HG03280 (cell line): ENCODE measurements at regions not wholly inside any gene's neighbourhood (a gene's known extent, or its start where the extent isn't known, plus 50 kb on each side); places are given as distances from the start of the nearest gene placed in this dataset.

Experiments used
- ATAC-seq: cut with Tn5 transposase; IDR thresholded peaks from one replicate; pipeline ENCODE4 v1.9.1; 2021; ENCODE audit warnings: mild to moderate bottlenecking, moderate library complexity; ENCODE audit not compliant: unreplicated experiment

DNA sequence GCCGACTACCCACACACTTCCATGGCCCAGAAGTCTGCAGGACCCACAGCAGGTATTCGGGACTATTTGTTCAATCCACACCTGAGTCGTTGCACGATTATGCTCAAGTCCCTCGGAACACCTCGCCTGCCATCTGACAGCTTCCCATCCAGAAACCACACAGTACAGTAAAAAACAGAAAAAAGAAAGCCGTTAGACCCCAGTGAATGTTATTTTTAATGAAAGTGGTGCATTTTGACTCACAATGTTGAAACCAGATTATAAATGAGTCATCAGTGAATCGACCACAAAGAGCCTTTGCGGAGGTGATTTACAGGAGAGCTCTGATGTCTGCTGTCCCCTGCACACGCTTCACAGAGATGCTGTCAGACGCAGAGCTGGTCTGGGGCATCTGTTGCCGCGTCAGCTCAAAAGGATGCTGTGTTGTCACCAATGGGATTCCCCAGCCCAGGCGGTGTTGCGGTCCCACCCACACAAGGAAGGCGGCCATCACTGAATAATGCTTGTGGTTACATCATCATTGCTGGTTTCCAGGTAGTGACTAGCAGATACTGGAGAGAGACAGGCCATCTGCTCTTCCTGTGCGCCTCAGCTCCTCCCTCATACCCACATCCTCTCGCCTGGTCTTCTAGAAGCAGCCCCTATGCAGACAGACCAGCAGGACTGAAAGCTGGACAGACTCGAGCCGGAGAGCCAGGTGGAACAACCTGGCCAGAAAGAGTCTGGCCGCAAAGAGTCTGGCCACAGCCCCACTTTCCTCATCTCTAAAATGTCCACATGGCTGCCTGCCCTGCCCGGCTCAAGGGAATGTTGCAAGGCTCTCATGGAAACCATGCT is 116.8 kb downstream of the TOMM20 start:
- ATAC-seq: peak; percentile 74

DNA sequence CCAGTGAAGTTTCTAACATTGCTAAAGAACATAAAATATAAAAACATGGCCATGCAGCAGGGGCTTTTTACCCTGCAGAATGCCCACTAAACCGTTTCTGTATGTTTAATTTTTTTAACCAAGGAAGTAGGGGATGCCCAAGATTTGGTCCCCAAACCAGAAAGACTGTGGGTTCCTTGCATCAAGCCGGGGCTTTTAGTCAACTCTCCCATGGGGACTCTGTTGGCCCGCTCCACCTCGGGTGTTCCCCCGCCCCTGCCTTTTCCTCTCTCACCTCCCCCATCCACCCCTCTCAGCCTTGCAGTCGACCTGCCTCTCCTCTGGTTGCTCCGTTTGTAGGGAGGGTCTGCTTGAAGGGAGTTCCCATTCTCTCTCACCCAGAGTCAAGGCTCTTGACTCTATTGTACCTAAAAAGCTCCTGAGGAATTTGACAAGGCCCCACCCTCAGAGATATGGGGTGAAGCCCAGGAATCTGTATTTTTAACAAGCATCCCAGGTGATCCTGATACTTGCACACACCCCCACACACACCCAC is 117.5 kb downstream of the TOMM20 start:
- no peak for ATAC-seq

DNA sequence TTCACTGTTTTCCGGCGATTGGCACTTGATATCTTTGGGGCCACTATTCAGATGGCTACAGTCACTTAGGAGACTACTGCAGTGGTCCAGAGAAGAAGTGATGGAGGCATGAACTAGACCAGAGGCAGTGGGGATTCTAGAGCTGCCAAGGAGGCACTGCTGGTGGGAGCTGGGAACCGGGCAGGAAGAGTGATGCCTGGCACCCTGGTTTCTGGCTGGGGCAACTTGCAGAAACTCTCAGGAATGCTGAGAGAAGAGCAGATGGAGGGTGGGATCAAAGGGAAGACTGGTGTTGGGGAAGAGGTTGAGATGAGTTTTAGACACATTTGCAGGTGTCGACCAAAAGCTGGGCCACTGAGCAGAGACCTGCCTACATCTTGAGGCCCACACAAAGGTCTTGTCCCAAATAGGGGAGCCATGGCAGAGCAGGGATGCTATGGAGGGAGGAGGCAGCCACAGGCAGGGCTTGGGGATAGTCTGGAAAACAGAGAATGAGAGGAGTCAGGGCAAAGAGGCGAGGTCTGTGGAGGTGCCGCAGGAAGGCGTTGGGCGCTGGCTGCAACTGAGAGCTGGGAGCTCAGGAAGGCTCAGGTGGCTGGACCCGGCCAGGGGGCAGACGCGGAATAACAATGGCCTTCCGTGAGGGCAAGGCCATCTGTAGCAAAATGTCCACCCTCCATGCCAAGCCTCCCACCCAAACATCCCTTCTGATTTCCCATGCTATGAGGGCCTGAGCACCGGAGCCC is 118.9 kb downstream of the TOMM20 start:
- no peak for ATAC-seq

DNA sequence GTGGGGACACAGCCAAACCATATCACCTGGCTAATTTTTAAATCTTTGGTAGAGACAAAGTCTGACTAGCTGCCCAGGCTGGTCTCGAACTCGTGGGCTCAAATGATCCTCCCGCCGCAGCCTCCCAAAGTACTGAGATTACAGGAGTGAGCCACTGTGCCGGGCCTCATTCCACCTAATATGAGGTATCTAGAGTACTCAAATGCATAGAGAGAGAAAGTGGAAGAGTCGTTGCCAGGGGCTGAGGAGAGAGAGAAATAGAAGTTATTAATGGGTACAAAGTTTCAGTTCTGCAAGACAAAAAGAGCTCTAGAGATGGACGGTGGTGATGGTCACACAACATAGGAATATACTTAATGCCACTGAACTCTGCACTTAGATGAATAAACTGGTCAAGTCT is 119.6 kb downstream of the TOMM20 start:
- no peak for ATAC-seq

DNA sequence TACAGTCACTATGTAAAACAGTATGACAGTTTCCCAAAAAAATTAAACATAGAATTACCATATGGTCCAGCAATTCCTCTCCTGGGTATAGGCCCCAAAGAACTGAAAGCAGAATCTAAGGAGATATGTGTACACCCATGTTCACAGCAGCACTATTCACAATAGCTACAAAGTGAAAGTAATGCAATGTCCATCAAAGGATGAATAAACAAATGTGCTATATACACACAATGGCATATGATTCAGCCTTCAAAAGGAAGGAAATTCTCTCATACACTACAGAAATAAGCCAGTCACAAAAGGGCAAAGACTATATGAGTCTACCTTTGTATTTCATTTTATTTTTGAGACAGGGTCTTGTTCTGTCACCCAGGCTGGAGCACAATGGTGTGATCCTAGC is 120.4 kb downstream of the TOMM20 start:
- ATAC-seq: no peak

DNA sequence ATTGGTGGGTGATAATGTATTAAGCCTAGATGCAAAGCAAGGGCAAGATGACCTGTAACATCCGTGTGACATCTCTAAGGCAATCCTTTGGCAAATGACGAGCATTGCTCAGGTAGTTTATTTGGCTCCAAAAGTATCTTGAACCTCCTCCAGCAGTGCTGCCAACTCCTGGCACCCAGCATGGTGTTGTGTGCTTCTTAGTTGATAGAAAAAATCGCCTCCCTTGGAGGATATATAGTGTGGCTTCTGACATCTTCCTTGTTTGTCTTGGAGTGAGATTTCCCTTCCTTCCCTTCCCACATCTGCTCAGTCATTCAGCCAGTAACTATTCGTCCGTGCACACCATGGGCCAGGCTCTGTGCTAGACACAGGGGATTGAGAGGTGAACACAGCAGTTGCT is 121.8 kb downstream of the TOMM20 start:
- ATAC-seq: no peak

DNA sequence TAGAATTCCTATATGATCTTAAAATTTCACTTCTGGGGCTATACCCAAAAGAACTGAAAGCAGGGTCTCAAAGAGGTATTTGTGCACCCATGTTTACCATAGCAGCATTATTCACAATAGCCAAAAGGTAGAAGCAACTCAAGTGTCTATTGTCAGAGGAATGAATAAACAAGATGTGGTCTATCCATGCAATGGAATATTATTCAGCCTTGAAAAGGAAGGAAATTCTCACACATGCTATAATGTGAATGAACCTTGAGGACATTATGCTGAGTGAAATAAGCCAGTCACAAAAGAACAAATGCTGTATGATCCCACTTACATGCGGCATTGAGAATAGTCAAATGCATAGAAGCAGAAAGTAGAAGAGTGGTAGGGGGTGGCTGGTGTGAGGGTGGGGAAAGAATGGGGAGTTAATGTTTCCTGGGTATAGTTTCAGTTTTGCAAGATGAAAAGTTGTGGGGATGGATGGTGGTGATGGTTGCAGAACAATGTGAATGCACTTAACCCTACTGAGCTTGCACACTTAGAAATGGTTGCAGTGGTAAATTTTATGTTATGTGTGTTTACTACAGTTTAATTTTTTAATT is 122.4 kb downstream of the TOMM20 start:
- no peak for ATAC-seq

DNA sequence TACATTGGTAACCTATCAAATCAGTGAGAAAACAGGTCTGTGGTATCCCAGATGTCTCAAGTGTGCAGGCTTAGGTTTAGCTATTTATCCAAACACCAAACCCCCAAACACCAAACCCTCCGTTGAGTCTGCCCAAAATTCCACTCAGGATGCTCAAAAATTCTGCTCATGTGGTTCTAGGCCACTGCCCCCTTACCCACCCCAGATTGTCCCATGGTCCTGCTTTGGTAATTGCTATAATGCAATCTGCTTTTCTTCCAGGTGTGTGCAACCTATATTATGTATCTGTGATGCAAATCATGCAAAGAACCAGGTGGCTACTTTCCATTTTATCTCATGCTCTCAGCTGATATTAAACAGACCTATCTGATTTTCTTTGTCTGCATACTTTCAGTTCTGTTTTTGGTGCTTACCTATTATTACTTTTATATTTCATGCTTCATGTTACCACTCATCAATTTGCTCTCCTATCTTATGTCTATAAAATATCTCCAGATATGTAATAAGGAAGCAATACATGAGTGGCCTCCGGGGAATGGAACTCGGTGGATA is 123.7 kb downstream of the TOMM20 start:
- no peak for ATAC-seq

DNA sequence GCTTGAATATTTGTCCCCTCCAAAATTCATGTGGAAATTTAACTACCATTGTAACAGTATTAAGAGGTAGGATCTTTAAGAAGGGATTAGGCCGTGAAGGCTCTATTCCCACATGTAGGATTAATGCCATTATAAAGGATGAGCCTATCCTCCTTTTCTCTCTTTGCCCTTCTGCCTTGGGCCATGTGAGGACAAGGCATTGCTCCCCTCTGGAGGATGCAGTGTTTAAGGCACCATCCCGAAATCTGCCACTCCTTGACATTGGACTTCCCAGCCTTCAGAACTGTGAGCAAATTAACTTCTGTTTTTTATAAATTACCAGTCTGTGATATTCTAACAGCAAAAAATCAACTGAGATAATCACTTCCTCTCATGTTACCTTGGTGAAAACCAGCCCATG is 124.4 kb downstream of the TOMM20 start:
- no peak for ATAC-seq

DNA sequence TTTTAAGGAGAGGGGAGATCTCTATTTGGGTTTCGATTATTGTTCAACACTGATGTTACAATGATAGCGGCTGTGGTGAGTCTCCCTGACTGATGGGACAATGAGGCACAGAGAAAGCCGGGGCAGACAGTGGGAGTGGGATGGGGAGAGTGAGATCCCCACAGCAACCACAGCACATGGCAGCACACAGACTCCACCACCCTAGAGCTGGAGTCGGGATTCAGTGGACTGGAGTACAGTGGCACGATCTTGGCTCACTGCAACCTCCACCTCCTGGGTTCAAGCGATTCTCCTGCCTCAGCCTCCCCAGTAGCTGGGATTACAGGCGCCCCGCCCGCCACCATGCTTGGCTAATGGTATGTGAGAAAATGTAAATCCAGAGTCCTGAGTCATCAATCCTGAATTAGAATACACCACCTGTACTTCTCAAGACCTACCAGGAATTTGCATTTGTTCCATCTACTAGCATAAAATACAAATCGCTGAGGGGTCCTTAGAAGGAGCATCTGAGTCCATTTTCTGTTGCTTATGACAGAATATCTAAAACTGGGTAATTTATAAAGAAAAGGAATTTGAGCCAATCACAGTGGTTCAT is 125.8 kb downstream of the TOMM20 start:
- ATAC-seq: no peak

DNA sequence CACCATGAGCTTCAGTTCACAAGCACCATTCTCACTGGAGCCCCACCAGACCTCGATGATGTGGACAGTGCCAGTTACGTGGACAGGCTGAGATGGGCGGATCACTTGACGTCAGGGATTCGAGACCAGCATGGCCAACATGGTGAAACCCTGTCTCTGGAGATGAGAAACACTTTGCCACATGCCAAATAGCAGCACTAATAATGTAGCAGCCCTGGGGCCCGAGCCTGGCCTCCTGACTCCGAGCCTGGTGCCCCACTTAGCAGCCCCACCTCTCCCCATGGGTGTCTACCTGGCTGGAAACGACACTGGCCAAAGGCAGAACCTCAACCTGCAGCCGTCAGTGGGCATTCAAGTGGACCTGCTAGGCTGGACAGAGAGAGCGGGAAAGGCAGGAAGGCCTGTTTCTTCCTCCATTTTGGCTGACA is 129.1 kb downstream of the TOMM20 start:
- ATAC-seq: no peak

DNA sequence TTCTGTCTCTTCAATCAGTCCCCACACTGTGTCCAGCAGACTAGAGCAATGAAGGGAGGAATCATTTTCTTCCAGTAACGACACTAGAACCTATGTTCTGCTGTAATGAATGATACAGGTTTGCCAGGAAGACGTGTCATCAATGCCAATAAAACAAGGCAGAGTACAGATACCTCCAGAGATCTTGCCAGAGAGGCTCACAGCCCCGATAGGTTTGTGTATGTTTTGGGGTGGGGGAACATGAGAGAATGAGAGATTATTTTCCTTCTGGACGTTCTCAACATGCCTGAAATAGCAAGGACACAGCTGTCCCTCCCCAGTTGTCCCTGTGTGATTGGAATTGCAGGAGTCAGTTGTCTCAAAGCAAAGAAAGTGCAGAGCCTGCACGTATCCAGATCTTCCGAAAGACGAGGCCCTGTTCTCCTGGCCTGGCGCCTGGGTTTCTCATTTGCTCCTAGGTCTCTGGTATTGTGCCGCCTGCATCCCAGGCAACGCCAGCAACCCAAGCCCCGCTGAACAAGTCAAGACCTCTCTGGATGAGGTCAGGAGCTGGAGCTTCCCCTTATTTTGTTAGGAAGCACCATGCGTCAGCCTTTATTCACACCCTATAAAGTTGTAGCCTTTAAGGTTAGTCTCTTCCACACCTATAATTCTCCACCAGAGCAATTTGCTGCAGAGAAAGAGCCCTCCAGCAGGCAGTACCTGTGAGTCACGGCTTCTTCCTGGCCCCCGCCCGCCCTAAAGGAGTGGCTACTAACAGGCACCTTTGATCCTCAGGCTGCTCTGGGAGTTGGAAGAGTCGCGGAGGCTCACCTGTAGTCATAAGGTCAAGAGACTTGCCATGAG is 130.5 kb downstream of the TOMM20 start:
- no peak for ATAC-seq

DNA sequence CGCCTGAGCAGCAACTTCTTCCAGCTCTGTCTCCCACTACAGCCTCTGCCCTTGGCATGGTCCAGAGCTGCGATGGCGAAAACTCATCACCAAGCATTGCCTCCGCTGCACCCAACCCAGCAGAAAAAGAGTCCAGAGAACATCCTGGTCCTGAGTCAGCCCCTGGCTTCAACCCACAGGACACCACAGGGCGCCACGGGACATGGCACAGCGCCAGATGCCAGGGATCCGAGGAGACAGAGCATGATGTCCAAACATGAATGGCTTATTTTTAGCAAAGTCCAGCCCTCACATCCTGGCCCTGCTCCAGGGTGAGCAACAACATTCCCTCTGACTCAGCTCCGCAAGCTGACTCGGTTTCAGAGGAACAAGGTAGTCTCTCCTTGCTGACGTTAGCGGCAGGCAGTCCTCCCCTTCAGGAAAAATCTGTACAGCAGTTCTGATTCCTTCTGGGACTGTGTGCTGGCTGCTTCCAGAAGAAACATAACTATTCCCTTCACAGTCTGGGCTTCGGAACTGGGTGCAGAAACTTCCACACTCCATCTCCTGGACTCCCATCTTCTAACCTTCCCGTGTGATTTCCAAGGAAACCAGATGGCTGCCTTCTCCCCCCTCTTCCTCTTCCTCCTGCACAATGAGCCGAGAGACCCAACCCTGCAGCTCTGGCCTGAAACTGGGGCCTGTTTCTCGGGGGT is 131.3 kb downstream of the TOMM20 start:
- no peak for ATAC-seq

DNA sequence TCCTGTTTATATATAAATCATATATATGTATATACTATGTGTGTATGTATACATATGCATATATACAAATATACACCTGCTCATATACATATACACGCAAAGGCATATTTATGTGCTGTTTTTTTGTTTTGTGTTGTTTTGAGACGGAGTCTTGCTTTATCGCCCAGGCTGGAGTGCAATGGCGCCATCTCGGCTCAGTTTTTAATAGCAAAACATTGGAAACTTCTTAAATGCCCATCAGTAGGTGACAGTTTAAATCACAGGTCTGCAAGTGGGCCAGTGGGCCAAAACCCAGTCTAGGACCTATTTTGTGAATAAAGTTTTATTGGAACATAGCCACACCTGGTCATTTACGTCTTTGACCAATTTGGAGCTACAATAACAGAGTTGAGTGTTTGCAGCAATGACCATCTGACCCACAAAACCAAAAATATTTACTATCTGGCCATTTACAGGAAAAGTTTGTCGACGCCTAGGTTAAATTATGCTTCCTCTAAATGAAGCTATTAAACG is 132.3 kb downstream of the TOMM20 start:
- ATAC-seq: no peak

DNA sequence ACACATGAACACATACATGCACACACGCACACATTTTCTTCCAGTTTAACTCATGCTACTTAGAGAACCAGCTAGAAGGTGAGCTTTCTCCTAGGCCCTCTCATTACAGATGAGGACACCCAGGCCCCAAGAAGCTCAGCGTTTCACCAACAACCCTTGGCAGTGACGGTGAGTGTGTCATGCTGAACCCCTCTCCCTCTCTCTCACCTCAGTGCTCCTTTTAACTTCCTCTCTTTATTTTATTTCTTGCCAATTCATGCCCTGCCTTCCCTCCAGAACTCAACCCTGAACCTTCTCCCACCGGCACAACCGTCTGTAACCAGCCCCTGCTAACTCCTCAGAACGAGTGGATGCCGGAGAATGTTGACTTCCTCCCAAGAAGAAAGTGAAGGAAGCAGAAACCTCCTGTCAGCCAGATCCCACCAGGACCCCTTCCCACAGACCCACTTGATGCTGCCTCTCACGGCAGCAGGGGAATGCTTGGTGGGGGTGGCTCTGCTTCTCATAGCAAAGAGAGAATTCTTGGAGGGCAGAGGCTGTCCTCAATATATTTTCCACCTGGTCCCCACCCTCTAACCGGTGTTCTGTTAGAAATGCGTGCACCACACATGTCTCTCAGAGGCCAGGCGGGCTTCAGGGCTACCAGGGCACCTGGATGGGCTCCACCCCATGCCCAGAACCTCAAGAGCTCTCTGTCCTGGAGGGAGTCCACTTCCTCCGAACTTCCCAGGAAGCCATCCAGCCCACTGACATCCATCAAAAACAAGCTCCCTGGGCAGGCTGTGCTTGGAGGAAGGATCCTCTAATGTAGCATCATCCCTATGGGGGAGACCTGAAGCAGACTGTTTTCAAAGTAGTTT is 134.0 kb downstream of the TOMM20 start:
- no peak for ATAC-seq

DNA sequence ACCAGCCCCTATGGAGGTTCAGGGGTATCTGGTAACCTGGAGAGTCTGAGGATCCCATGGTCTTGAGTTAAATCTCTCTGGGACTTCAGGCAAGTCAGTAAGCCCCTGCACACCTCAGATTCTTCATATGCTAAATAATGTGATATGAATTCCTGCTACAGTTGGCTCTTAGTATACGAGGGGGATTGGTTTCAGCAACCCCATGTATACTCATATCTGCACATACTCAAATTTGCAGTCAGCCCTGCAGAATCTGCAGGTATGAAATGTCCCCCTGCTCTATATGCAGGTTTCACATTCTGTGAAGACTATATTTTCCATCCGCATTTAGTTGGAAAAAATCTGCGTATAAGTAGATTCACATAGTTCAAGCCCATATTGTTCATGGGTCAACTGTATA is 136.6 kb downstream of the TOMM20 start:
- ATAC-seq: no peak

DNA sequence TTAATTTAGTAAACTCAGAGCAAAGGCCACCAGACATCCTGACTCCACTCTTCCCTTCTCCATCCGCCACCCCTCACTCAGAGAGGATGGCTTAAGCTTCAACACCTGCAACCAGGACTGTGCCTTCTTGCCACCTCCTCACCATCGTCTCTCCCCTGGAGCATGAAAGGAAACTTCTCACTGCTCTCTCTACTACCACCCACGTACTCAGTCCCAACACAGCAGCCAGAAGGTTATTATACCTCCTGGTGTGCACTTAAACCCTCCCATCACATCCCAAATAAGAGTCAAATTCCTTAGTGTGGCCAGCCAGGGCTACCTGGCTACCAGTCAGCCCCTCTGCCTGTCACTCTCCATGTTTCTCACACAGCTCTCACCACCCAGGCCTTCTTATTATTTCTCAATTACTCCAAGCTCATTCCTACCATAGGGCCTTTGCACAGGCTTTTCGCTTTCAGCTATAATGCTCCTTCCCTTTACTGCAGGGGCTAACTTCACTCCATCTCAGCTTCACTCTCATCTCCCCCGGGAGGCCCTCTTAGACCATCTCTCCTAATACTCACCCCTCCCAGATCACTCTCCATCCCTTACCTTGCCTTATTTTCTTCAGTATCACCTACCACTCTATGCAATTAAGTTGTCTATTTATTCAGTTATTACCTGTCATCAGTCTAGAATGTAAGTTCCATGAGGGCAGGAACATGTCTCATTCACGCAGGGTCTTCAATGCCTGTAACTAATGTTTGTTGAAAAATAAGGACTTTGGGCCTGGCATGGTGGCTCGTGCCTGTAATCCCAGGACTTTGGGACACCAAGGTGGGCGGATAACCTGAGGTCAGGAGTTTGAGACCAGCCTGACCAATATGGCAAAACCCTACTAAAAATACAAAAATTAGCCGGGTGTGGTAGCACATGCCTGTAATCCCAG is 137.5 kb downstream of the TOMM20 start:
- no peak for ATAC-seq
